Adrenal gland (tissue), 5 donors: ENCODE measurements at regions not wholly inside any gene's neighbourhood (a gene's known extent, or its start where the extent isn't known, plus 50 kb on each side); places are given as distances from the start of the nearest gene placed in this dataset.

Source experiments
- CTCF ChIP-seq, 6 experiments: fragments of 450-650 bp in 4 of 6; fragments of 200-600 bp in 2 of 6; sonication (generic) in 1 of 6; IDR thresholded peaks; 1 replicate in 5 of 6; 2 replicates in 1 of 6; pipeline versions ENCODE4 v1.5.1 to v1.8.0; 2016 to 2021; ENCODE audit warnings: antibody characterized with exemption in 6 of 6, mild to moderate bottlenecking in 2 of 6, moderate library complexity in 1 of 6
- POLR2A ChIP-seq, 2 donors: fragments of 450-650 bp; IDR thresholded peaks; one replicate each; pipeline ENCODE4 v1.6.1; 2017; ENCODE audit warnings: antibody characterized with exemption in 2 of 2, mild to moderate bottlenecking in 2 of 2, moderate library complexity in 1 of 2
- donor health status: DM: no; HTN: no; CAD: no.

GRCh38 chr1:222953585-222953984 is 138.7 kb downstream of the DISP1 start:
- TF ChIP-seq CTCF (IDR thresholded peaks at IDR 0.05) (no peak), POLR2A (IDR thresholded peaks at IDR 0.05) (no peak)
